ENCODE measurements at regions not wholly inside any gene's neighbourhood (a gene's known extent, or its start where the extent isn't known, plus 50 kb on each side); places are given as distances from the start of the nearest gene placed in this dataset.

DNA sequence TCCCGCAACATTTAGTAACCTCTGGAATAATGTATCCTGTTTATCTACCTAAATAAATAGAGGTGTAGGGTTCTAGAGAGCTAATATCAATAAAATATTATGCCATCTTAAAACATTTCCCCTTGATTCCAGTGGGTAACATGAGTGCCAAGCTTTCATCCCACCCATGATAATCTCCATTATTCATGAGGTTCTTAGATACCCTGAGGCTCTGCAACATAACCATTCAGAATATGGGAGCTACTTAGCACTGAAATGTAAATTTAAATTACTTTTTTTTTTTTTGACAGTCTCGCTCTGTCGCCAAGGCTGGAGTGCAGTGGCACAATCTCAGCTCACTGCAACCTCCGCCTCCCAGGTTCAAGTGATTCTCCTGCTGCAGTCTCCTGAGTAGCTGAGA lies 832.7 kb downstream of the BRINP3 start:
- TF ChIP-seq, protein P1, sequence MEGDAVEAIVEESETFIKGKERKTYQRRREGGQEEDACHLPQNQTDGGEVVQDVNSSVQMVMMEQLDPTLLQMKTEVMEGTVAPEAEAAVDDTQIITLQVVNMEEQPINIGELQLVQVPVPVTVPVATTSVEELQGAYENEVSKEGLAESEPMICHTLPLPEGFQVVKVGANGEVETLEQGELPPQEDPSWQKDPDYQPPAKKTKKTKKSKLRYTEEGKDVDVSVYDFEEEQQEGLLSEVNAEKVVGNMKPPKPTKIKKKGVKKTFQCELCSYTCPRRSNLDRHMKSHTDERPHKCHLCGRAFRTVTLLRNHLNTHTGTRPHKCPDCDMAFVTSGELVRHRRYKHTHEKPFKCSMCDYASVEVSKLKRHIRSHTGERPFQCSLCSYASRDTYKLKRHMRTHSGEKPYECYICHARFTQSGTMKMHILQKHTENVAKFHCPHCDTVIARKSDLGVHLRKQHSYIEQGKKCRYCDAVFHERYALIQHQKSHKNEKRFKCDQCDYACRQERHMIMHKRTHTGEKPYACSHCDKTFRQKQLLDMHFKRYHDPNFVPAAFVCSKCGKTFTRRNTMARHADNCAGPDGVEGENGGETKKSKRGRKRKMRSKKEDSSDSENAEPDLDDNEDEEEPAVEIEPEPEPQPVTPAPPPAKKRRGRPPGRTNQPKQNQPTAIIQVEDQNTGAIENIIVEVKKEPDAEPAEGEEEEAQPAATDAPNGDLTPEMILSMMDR (IDR thresholded peaks at IDR 0.05; ENCODE audit: borderline replicate concordance, control extremely low read depth, extremely low read depth, insufficient read depth, missing control alignments): no peak
- DNase-seq (ENCODE audit: low spot score): no peak
- in situ Hi-C loops (cut with MboI; ENCODE audit: low sequenced_read_pairs, unreplicated experiment): no loop called here

GRCh38 chr1:189646066-189646465 lies 831.6 kb downstream of the BRINP3 start:
- TF ChIP-seq, protein P1 (IDR thresholded peaks at IDR 0.05; ENCODE audit: borderline replicate concordance, control extremely low read depth, extremely low read depth, insufficient read depth, missing control alignments): no peak
- in situ Hi-C loops (cut with MboI; ENCODE audit: low sequenced_read_pairs, unreplicated experiment): no loop called here
- no peak for DNase-seq (ENCODE audit: low spot score)

DNA sequence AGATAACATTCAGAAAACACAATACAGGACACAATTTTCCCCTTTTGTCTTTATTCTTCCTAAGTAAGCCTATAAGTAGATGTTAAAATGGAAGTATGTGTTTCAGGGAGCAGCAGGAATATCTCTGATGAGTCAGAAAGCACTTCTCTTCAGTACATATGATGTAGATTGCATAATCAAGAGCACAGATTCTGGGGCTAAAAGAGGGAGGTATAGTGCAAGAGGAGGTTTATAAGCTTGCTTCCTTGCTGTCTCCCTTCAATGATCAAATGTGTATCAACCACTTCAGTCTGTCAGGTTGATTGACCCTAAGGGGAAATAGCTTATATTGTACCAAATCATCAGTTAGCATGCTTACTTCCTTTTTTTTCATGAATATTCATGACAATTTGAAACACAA lies 822.8 kb downstream of the BRINP3 start:
- in situ Hi-C loops (cut with MboI; ENCODE audit: low sequenced_read_pairs, unreplicated experiment): no loop called here
- TF ChIP-seq, protein P1 (IDR thresholded peaks at IDR 0.05; ENCODE audit: borderline replicate concordance, control extremely low read depth, extremely low read depth, insufficient read depth, missing control alignments): no peak
- no peak for DNase-seq (ENCODE audit: low spot score)

- DNase-seq (ENCODE audit: low spot score): no peak
- TF ChIP-seq, protein P1 (IDR thresholded peaks at IDR 0.05; ENCODE audit: borderline replicate concordance, control extremely low read depth, extremely low read depth, insufficient read depth, missing control alignments): no peak
- in situ Hi-C loops (cut with MboI; ENCODE audit: low sequenced_read_pairs, unreplicated experiment): no loop called here
Observed at GRCh38 chr1:189656628-189657530, 820.8 kb downstream of the BRINP3 start.

DNA sequence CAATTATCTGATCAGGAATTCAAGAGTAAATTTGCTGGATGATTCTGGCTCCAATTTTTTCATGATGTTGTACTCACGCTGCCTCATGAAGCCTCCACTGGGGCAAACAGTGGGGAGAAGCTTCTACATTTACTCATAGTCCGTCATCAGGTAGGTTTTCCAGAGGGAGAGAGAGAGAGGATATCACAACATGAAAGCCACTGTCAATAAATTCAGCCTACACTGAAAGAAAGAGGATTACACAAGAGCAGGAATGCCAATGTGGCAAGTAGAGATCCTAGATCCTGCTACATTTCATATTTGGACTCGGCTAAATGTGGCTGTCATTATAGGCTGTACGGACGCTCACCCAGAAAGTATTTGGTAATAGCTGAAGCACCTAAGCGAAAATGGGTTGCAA lies 819.9 kb downstream of the BRINP3 start:
- no peak for DNase-seq (ENCODE audit: low spot score)
- in situ Hi-C loops (cut with MboI; ENCODE audit: low sequenced_read_pairs, unreplicated experiment): no loop called here
- TF ChIP-seq, protein P1 (IDR thresholded peaks at IDR 0.05; ENCODE audit: borderline replicate concordance, control extremely low read depth, extremely low read depth, insufficient read depth, missing control alignments): no peak

- in situ Hi-C loops (cut with MboI; ENCODE audit: low sequenced_read_pairs, unreplicated experiment): no loop called here
- DNase-seq (ENCODE audit: low spot score): no peak
- TF ChIP-seq, protein P1 (IDR thresholded peaks at IDR 0.05; ENCODE audit: borderline replicate concordance, control extremely low read depth, extremely low read depth, insufficient read depth, missing control alignments): no peak
Observed at GRCh38 chr1:189658381-189658780, 819.3 kb downstream of the BRINP3 start.

Measured in GM13976 (cell line).